K562 (cell line): ENCODE measurements at regions not wholly inside any gene's neighbourhood (a gene's known extent, or its start where the extent isn't known, plus 50 kb on each side); places are given as distances from the start of the nearest gene placed in this dataset.

Experiments
- ATAC-seq: fragments of 200-7000 bp; cut with Tn5 transposase; 3 replicates; pipeline ENCODE4 v1.9.1; 2020; ENCODE audit warnings: moderate library complexity
- BruUV-seq: library from RNA; stranded (reverse); fragments of 400-500 nt; replicated peaks from 2 replicates; lab custom pipeline; 2021; lab: Mats Ljungman, UMichigan
- CTCF ChIA-PET: fragments of 300-600 bp; formaldehyde crosslinking; extraction: SDS; loops from one replicate; lab custom pipeline; 2021; ENCODE audit warnings: low intra/inter-chr PET ratio; lab: Yijun Ruan, JAX
- POLR2A ChIA-PET: fragments of 300-600, 350-650 bp; sonication (Branson Sonifier 250); formaldehyde crosslinking; extraction: SDS; loops from one replicate; lab custom pipeline; 2021; ENCODE audit warnings: antibody characterized with exemption, inconsistent platforms; lab: Yijun Ruan, JAX
- DNase-seq, 4 experiments: peaks; one replicate each; pipeline versions ENCODE4 v3.0.0 to v3.0.0-alpha.2; 2011 to 2018; ENCODE audit warnings: low spot score in 3 of 4, mixed read lengths in 3 of 4; ENCODE audit errors: extremely low read depth in 1 of 4
- FAIRE-seq: peaks from 2 replicates; lab custom pipeline; 2011; peaks lifted over from hg19 to GRCh38; lab: Jason Lieb, UNC
- H2AFZ ChIP-seq: 2 replicates; pipeline ENCODE4 v1.6.0; 2011; ENCODE audit warnings: low read depth, low read length, control low read depth, inconsistent platforms
- H3K27ac ChIP-seq: fragments of 200-600 bp; 3 replicates; pipeline ENCODE4 v1.8.0; 2011; ENCODE audit warnings: low read depth, mild to moderate bottlenecking, control low read depth, inconsistent platforms, low read length, moderate library complexity, mixed read lengths; ENCODE audit errors: extremely low read depth
- H3K27me3 ChIP-seq, 2 experiments: fragments of 300-600 bp in 1 of 2; 2 replicates in 1 of 2; 3 replicates in 1 of 2; pipeline versions ENCODE4 v1.6.0 to v1.8.0; 2011; ENCODE audit warnings: inconsistent platforms in 2 of 2, low read length in 2 of 2, mild to moderate bottlenecking in 1 of 2, mixed read lengths in 1 of 2, moderate library complexity in 1 of 2; ENCODE audit not compliant: control insufficient read depth in 2 of 2, insufficient read depth in 2 of 2
- H3K36me3 ChIP-seq: fragments of 300-600 bp; 3 replicates; pipeline ENCODE4 v1.8.0; 2011; ENCODE audit warnings: mild to moderate bottlenecking, low read length, inconsistent platforms; ENCODE audit not compliant: control insufficient read depth, insufficient read depth
- H3K4me1 ChIP-seq, 2 experiments: fragments of 200-600 bp in 1 of 2; replicated peaks in 1 of 2; 2 replicates in 1 of 2; 3 replicates in 1 of 2; pipeline versions ENCODE4 v1.5.1 to v1.8.0; 2011; ENCODE audit warnings: inconsistent platforms in 2 of 2, low read length in 2 of 2, mild to moderate bottlenecking in 1 of 2, mixed read lengths in 1 of 2, moderate library complexity in 1 of 2; ENCODE audit not compliant: control insufficient read depth in 2 of 2, insufficient read depth in 2 of 2
- H3K4me2 ChIP-seq: 2 replicates; pipeline ENCODE4 v1.6.1; 2011; ENCODE audit warnings: low read length, control low read depth, inconsistent platforms, mixed read lengths; ENCODE audit not compliant: insufficient read depth
- H3K4me3 ChIP-seq: fragments of 200-600 bp; sonication (generic), shearing (Covaris generic); 2 replicates; pipeline ENCODE4 v1.5.1; 2016; ENCODE audit warnings: control low read depth, inconsistent platforms
- H3K79me2 ChIP-seq: fragments of 200-600 bp; 3 replicates; pipeline ENCODE4 v1.8.0; 2011; ENCODE audit warnings: low read length, inconsistent platforms; ENCODE audit not compliant: control insufficient read depth, insufficient read depth
- H3K9ac ChIP-seq, 2 experiments: 2 replicates each; pipeline versions ENCODE4 v1.6.0 to v1.6.1; 2011; ENCODE audit warnings: low read depth in 2 of 2, low read length in 2 of 2, control low read depth in 1 of 2, inconsistent platforms in 1 of 2, mild to moderate bottlenecking in 1 of 2, mixed read lengths in 1 of 2; ENCODE audit not compliant: insufficient read depth in 1 of 2
- H3K9me1 ChIP-seq: one replicate; pipeline ENCODE4 v1.6.0; 2011; ENCODE audit warnings: inconsistent platforms, mild to moderate bottlenecking, low read length, moderate library complexity; ENCODE audit not compliant: control insufficient read depth, insufficient read depth
- H3K9me3 ChIP-seq: replicated peaks from 2 replicates; pipeline ENCODE4 v1.5.1; 2011; ENCODE audit warnings: low read depth, low read length, inconsistent platforms; ENCODE audit not compliant: control insufficient read depth, insufficient read depth
- H4K20me1 ChIP-seq: replicated peaks from 2 replicates; pipeline ENCODE4 v1.6.1; 2011; ENCODE audit warnings: low read length, inconsistent platforms, mixed read lengths; ENCODE audit not compliant: control insufficient read depth, insufficient read depth
- REST ChIP-seq, 2 experiments: fragments of 450-650 bp; formaldehyde crosslinking in 1 of 2; IDR thresholded peaks; 2 replicates each; pipeline versions ENCODE4 v1.4.0 to v1.6.1; 2014 to 2020; ENCODE audit warnings: mild to moderate bottlenecking in 2 of 2, borderline replicate concordance in 1 of 2, low read depth in 1 of 2
- SMAD1 ChIP-seq: fragments of 150-350 bp; IDR thresholded peaks from 2 replicates; pipeline ENCODE4 v1.6.1; 2014; ENCODE audit warnings: low read length, low read depth; ENCODE audit not compliant: partially characterized antibody
- WGBS: fragments of 100-300 bp; shearing (Covaris generic); methylation state at CpG from one replicate; pipeline ENCODE4 v1.1.6; 2016; ENCODE audit warnings: low coverage, mixed read lengths; ENCODE audit not compliant: insufficient coverage; ENCODE audit errors: missing lambda C conversion rate; 5-methylcytosine and 5-hydroxymethylcytosine counted together
- in situ Hi-C: fragments of 300-500 bp; cut with MboI; formaldehyde crosslinking; loops from 4 replicates; pipeline ENCODE4 v1.15.0; 2018; ENCODE audit warnings: inconsistent platforms, mixed read lengths
- intact Hi-C: fragments of 100-400 bp; cut with micrococcal nuclease; formaldehyde crosslinking; loops from 2 replicates; pipeline ENCODE4 v1.14.2; 2022

GRCh38 chr3:188955919-188956318, 215.9 kb upstream of the TPRG1 start:
- Histone ChIP-seq H3K36me3 (no peaks in the 10 kb centered on the region), H3K4me1 (no peaks in the 10 kb centered on the region), H3K9me1 (no peaks in the 10 kb centered on the region), H3K4me2 (no peak overlapping the region), H3K27ac (no peak overlapping the region)
- DNase-seq (no peak), ATAC-seq (no peak)
- no TSS peak for BruUV-seq
- CTCF ChIA-PET, result interaction anchor here (1.0 kb wide), 1 partner anchor 1216 kb away, joined by 5 read pairs; no protein-coding TSS in a partner anchor
- TF ChIP-seq REST (IDR thresholded peaks at IDR 0.05; ENCODE audit: borderline replicate concordance), result no peak
- TF ChIP-seq REST (CRISPR knock-in tag; IDR thresholded peaks at IDR 0.05; ENCODE audit: low read depth), result no peak
- no peak for TF ChIP-seq SMAD1
- TF ChIP-seq, all 486 proteins: peak for 0
- Histone ChIP-seq H2AFZ (no peak overlapping the region), H3K4me3 (no peak overlapping the region), H3K9ac (no peak overlapping the region), H3K79me2 (no peaks in the 10 kb centered on the region), H4K20me1 (no peaks in the 10 kb centered on the region), H3K9me3 (no peaks in the 10 kb centered on the region), H3K27me3 (no peaks in the 10 kb centered on the region)
- POLR2A ChIA-PET, result no interaction called here
- 0% methylated on average over 4 of the region's 4 CpGs for WGBS
- in situ Hi-C loops (no loop called here), intact Hi-C loops (loop anchor here (5.0 kb wide), 1 partner anchor 1639 kb away; no protein-coding TSS in a partner anchor)
- no peak for FAIRE-seq
